ENCODE measurements at regions not wholly inside any gene's neighbourhood (a gene's known extent, or its start where the extent isn't known, plus 50 kb on each side); places are given as distances from the start of the nearest gene placed in this dataset.

DNA sequence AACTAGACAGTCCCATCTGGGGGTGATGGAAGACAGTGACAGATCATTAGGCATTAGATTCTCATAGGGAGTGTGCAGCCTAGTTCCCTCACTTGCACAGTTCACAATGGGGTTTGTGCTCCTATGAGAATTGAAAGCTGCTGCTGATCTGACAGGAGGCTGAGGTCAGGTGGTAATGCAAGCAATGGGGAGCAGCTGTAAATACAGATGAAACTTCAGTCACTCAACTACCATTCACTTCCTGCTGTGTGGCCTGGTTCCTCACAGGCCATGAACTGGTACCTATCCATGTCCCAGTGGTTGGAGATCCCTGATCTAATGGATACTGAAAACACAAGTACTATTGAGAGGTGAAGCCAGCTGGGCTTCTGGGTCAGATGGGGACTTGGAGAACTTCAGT is 72.5 kb downstream of the AGTR2 start:
- H3K27ac ChIP-seq = no peak overlapping the region
- H3K36me3 ChIP-seq = no peaks in the 10 kb centered on the region
- intact Hi-C loops (cut with DNase I; ENCODE audit: low total_unique reads) = no loop called here
- peaks cover 0 to 7% (median 0%) of the 10 kb centered on the region in 4 donors for H3K4me1 ChIP-seq
- H3K4me3 ChIP-seq = no peak overlapping the region
- no peak for TF ChIP-seq POLR2AphosphoS5 (IDR thresholded peaks at IDR 0.05)
- no peak for TF ChIP-seq EP300 (IDR thresholded peaks at IDR 0.05)
- TF ChIP-seq, protein P1, sequence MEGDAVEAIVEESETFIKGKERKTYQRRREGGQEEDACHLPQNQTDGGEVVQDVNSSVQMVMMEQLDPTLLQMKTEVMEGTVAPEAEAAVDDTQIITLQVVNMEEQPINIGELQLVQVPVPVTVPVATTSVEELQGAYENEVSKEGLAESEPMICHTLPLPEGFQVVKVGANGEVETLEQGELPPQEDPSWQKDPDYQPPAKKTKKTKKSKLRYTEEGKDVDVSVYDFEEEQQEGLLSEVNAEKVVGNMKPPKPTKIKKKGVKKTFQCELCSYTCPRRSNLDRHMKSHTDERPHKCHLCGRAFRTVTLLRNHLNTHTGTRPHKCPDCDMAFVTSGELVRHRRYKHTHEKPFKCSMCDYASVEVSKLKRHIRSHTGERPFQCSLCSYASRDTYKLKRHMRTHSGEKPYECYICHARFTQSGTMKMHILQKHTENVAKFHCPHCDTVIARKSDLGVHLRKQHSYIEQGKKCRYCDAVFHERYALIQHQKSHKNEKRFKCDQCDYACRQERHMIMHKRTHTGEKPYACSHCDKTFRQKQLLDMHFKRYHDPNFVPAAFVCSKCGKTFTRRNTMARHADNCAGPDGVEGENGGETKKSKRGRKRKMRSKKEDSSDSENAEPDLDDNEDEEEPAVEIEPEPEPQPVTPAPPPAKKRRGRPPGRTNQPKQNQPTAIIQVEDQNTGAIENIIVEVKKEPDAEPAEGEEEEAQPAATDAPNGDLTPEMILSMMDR (IDR thresholded peaks at IDR 0.05) = no peak
- TF ChIP-seq POLR2A (IDR thresholded peaks at IDR 0.05) = no peak
- DNase-seq = no peak
- H3K27me3 ChIP-seq = no peaks in the 10 kb centered on the region
- H3K9me3 ChIP-seq = no peaks in the 10 kb centered on the region

DNA sequence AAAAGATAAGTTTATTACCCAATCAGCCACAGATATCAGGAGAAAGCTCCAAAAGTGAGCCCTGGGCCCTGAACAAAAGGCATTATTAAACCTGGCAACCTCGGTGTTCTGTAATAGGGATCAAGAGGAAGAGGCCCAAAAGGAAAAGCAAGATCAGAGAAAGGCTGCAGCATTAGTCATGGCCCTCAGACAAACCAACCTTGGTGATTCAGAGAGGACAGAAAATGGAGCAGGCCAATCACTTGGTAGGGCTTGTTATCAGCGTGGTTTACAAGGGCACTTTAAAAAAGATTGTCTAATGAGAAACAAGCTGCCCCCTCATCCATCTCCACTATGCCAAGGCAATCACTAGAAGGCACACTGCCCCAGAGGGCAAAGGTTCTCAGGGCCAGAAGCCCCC is 75.7 kb downstream of the AGTR2 start:
- 38 to 88% (median 63%) methylated on average over 2 of the region's 2 CpGs for WGBS, 5 donors
- TF ChIP-seq EP300 (IDR thresholded peaks at IDR 0.05) = no peak
- intact Hi-C loops (cut with DNase I; ENCODE audit: low total_unique reads) = no loop called here

DNA sequence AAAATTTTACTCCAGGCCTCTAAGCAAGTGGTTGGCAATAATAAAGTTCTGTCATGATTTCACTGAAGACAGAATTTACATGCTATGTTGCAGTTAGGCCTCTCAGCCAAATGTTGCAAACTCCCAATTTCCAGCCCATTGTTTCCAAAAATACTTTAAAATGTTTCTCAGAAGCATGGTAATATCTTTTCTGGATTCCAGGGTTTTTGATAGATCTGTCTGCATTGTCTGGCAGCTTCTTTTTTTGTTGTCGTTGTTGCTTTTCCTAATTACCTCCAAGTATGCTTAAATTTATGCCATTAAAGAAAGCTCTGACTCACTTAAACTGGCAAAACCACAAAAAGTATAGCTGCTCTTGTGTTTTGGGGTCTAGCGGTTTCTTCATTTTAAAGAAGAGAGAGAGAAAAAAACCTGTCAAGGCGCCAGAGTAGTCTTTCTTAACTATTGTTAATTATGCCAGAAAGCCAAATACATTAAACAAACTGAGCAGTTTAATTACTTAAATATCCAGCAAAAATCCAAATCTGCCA is 97.0 kb downstream of the AGTR2 start:
- H3K4me3 ChIP-seq = no peak overlapping the region
- no peak for TF ChIP-seq POLR2A (IDR thresholded peaks at IDR 0.05)
- no peak for TF ChIP-seq EP300 (IDR thresholded peaks at IDR 0.05)
- TF ChIP-seq POLR2AphosphoS5 (IDR thresholded peaks at IDR 0.05) = no peak
- TF ChIP-seq, protein P1 (IDR thresholded peaks at IDR 0.05) = no peak
- 67 to 80% (median 75%) methylated on average over 3 of the region's 3 CpGs for whole genome bisulfite sequencing, 5 donors
- no peaks in the 10 kb centered on the region for H3K9me3 ChIP-seq
- H3K36me3 ChIP-seq = no peaks in the 10 kb centered on the region
- intact Hi-C loops (cut with DNase I; ENCODE audit: low total_unique reads) = no loop called here
- no peak overlapping the region for H3K27ac ChIP-seq
- DNase-seq = no peak
- H3K27me3 ChIP-seq = no peaks in the 10 kb centered on the region
- no peaks in the 10 kb centered on the region for H3K4me1 ChIP-seq

More for the DNA sequence above, 75.7 kb downstream of the AGTR2 start:
- Histone ChIP-seq H3K27ac (no peak overlapping the region), H3K4me3 (no peak overlapping the region), H3K9me3 (peaks cover 0 to 10% (median 0%) of the 10 kb centered on the region in 4 donors), H3K4me1 (no peaks in the 10 kb centered on the region), H3K36me3 (no peaks in the 10 kb centered on the region), H3K27me3 (no peaks in the 10 kb centered on the region)
- no peak for DNase-seq

DNA sequence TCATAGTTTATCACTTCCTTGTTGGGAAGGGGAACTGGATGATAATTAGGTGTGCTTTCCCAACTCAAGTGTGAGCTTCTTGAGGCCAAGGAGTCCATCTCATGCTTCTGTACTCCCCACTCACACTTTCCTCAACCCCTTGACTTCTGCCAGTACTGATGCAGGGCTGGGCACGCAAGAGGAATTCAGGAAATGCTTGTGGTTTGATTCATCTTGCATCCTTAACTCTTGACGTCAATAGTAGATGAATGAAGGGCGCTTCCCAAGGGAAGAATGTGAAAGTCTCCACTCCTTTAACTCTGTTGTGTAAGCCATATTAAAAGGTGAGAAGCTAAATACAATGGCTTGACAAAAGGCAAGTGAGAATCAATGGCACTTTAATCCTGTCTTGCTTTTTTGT is 101.8 kb downstream of the AGTR2 start:
- TF ChIP-seq EP300 (IDR thresholded peaks at IDR 0.05) (no peak), POLR2A (IDR thresholded peaks at IDR 0.05) (no peak), POLR2AphosphoS5 (IDR thresholded peaks at IDR 0.05) (no peak)
- H3K27me3 ChIP-seq = no peaks in the 10 kb centered on the region
- H3K4me1 ChIP-seq = no peaks in the 10 kb centered on the region
- no peaks in the 10 kb centered on the region for H3K36me3 ChIP-seq
- WGBS, 5 donors = 29 to 37% (median 33%) methylated on average over 3 of the region's 3 CpGs
- intact Hi-C loops (cut with DNase I; ENCODE audit: low total_unique reads) = no loop called here
- DNase-seq = peak in 1 of 2 donors; percentile 42
- no peak overlapping the region for H3K27ac ChIP-seq
- H3K9me3 ChIP-seq = no peaks in the 10 kb centered on the region
- no peak overlapping the region for H3K4me3 ChIP-seq

DNA sequence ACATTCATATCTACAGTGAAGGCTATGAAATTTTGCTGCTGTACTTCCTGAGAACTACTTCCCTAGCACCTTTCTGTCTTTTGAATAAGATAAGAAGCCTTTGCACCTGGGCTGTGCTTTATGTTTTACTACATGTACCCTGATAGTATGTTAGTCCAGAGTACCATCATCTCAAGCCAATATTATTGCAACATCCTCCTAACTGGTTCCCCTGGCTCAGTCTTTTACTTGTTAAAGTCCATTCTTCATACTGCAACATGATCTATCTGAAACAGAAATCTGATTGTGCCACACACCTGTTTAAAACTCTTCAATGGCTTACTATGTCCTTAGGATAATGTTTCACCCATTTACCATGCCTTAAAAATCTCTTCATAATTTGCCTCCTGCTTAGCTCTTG is 102.3 kb downstream of the AGTR2 start:
- H3K4me3 ChIP-seq = no peak overlapping the region
- intact Hi-C loops (cut with DNase I; ENCODE audit: low total_unique reads) = no loop called here
- H3K4me1 ChIP-seq = no peaks in the 10 kb centered on the region
- TF ChIP-seq POLR2AphosphoS5 (IDR thresholded peaks at IDR 0.05) = no peak
- no peak for TF ChIP-seq POLR2A (IDR thresholded peaks at IDR 0.05)
- no peak for TF ChIP-seq EP300 (IDR thresholded peaks at IDR 0.05)
- TF ChIP-seq, protein P1 (IDR thresholded peaks at IDR 0.05) = no peak
- DNase-seq = no peak
- no peaks in the 10 kb centered on the region for H3K9me3 ChIP-seq
- no peaks in the 10 kb centered on the region for H3K36me3 ChIP-seq
- H3K27me3 ChIP-seq = no peaks in the 10 kb centered on the region
- peak overlapping the region in 1 of 5 donors; percentile 12 for H3K27ac ChIP-seq
